DND-41 (cell line): ENCODE measurements at regions not wholly inside any gene's neighbourhood (a gene's known extent, or its start where the extent isn't known, plus 50 kb on each side); places are given as distances from the start of the nearest gene placed in this dataset.

Source experiments
- EZH2 ChIP-seq: IDR thresholded peaks from 3 replicates; pipeline ENCODE4 v1.6.1; 2012; ENCODE audit warnings: borderline replicate concordance, low read depth, mild to moderate bottlenecking, moderate library complexity, low read length, inconsistent platforms; ENCODE audit not compliant: severe bottlenecking
- TF ChIP-seq, protein P1 (sequence below): IDR thresholded peaks from 2 replicates; pipeline ENCODE4 v1.5.1; 2012; ENCODE audit warnings: borderline replicate concordance, low read length, moderate library complexity, mild to moderate bottlenecking; ENCODE audit not compliant: poor library complexity, severe bottlenecking; ENCODE audit errors: extremely low read depth

GRCh38 chr1:166271151-166271538, 104.3 kb upstream of the FAM78B start:
- TF ChIP-seq, protein P1, sequence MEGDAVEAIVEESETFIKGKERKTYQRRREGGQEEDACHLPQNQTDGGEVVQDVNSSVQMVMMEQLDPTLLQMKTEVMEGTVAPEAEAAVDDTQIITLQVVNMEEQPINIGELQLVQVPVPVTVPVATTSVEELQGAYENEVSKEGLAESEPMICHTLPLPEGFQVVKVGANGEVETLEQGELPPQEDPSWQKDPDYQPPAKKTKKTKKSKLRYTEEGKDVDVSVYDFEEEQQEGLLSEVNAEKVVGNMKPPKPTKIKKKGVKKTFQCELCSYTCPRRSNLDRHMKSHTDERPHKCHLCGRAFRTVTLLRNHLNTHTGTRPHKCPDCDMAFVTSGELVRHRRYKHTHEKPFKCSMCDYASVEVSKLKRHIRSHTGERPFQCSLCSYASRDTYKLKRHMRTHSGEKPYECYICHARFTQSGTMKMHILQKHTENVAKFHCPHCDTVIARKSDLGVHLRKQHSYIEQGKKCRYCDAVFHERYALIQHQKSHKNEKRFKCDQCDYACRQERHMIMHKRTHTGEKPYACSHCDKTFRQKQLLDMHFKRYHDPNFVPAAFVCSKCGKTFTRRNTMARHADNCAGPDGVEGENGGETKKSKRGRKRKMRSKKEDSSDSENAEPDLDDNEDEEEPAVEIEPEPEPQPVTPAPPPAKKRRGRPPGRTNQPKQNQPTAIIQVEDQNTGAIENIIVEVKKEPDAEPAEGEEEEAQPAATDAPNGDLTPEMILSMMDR, result no peak
- TF ChIP-seq EZH2, result no peak
